HG03025 (cell line): ENCODE measurements at regions not wholly inside any gene's neighbourhood (a gene's known extent, or its start where the extent isn't known, plus 50 kb on each side); places are given as distances from the start of the nearest gene placed in this dataset.

ENCODE experiments used
- ATAC-seq: cut with Tn5 transposase; IDR thresholded peaks from one replicate; pipeline ENCODE4 v1.9.1; 2021; ENCODE audit warnings: mild to moderate bottlenecking, moderate library complexity; ENCODE audit not compliant: unreplicated experiment, low FRiP score

GRCh38 chr15:39495871-39496840 is 84.7 kb upstream of the THBS1 start:
- no peak for ATAC-seq

GRCh38 chr15:39497016-39497758 is 83.7 kb upstream of the THBS1 start:
- ATAC-seq = no peak

- no peak for ATAC-seq
Measured at GRCh38 chr15:39497759-39498565, 82.9 kb upstream of the THBS1 start.

- no peak for ATAC-seq
Measured at GRCh38 chr15:39498629-39499028, 82.2 kb upstream of the THBS1 start.

- no peak for ATAC-seq
Measured at GRCh38 chr15:39499042-39499441, 81.8 kb upstream of the THBS1 start.

- no peak for ATAC-seq
Measured at GRCh38 chr15:39499681-39500080, 81.2 kb upstream of the THBS1 start.

GRCh38 chr15:39501366-39502081 is 79.4 kb upstream of the THBS1 start:
- no peak for ATAC-seq

- no peak for ATAC-seq
Measured at GRCh38 chr15:39502082-39502447, 78.8 kb upstream of the THBS1 start.

- ATAC-seq = no peak
Measured at GRCh38 chr15:39502611-39503195, 78.2 kb upstream of the THBS1 start.

GRCh38 chr15:39503526-39503925 is 77.4 kb upstream of the THBS1 start:
- ATAC-seq = no peak

- no peak for ATAC-seq
Measured at GRCh38 chr15:39504808-39505207, 76.1 kb upstream of the THBS1 start.

- no peak for ATAC-seq
Measured at GRCh38 chr15:39506146-39506545, 74.7 kb upstream of the THBS1 start.

GRCh38 chr15:39508536-39508935 is 72.3 kb upstream of the THBS1 start:
- ATAC-seq = no peak

- no peak for ATAC-seq
Measured at GRCh38 chr15:39510001-39510701, 70.7 kb upstream of the THBS1 start.

- no peak for ATAC-seq
Measured at GRCh38 chr15:39511000-39511915, 69.6 kb upstream of the THBS1 start.

- no peak for ATAC-seq
Measured at GRCh38 chr15:39511916-39512260, 69.0 kb upstream of the THBS1 start.

GRCh38 chr15:39512643-39513042 is 68.2 kb upstream of the THBS1 start:
- ATAC-seq = no peak

- no peak for ATAC-seq
Measured at GRCh38 chr15:39513936-39514335, 66.9 kb upstream of the THBS1 start.
